Activated CD4-positive, alpha-beta T cell treated with anti-CD3 and anti-CD28 coated beads, Interleukin-2, amount 50 U/mL, for 16 hours (primary cell): ENCODE measurements at regions not wholly inside any gene's neighbourhood (a gene's known extent, or its start where the extent isn't known, plus 50 kb on each side); places are given as distances from the start of the nearest gene placed in this dataset.

Experiments
- DNase-seq: peaks from one replicate; pipeline ENCODE4 v3.0.0-alpha.2; 2020

DNA sequence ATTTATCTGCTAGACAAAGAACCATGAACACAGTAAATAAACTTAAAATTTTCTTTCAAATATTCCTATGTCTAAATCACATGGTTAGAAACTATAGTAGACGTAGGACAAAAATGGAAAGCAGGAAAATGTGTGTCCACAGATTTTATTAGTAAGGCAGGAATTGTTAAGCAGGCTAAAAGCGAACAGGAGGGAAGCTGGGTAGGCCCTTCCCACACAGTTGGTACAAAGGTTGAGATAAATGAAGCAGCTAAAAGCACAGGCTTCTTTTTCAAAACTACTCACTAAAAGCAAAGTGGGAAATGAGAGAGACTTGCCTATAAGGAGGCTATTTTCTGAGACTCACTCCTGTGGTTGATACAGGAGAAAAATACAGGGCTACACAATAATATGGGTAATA, 108.1 kb upstream of the PABPC4L start:
- DNase-seq: no peak

DNA sequence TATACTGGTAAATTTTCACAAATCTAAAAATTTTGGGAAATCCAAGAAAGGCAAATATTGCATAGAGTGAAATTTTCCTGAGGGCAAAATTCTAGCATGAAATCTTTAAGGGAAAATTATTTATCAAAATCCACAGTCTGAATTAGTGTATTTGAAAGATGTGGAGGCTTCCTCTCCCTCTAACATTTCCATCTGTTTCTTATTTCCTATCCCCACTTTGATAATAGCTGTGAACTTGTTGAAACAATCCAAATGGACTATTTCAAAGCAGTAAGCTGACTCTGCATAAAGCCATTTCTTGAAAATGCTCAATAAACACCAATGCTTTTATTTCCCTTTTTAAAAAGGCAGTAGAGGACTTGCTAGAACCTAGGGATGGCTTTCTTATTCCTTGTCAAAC, 107.3 kb upstream of the PABPC4L start:
- no peak for DNase-seq

DNA sequence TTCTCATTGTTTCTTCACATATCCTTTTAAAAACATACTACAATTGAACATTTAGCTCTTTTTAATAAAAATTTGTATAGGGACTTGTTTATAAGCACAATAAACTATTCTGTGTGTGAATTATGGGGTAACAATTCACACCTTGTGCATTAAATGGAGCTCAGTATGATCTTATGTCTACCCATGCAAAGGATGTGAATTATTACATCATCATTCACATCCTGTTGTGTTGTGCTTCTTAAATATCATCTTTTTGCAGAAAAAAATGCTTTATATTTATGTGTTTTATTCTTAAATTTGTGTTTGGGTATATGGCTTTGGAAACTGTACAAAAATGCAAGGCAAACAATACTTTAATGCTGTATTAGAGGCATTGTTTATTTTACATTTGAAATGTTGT, 96.7 kb upstream of the PABPC4L start:
- no peak for DNase-seq

DNA sequence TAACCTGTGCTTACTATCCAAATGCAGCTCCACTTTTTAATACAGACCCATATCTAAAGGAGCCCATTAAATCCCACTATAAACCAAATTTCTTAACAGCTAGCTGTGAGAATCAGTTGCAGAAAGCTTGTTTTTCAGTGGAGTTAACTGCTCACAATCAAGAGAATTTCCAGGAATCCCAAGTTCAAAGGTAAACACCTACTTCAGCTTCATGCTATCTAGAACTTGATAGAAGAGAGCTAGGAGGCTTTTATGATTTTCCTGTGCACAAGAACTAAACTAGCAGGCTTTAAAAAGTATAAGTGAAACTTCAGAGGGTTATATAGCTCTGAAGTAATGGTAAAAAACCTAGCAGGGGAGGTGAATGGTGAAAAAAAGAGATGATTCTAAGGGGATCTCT, 96.2 kb upstream of the PABPC4L start:
- no peak for DNase-seq

DNA sequence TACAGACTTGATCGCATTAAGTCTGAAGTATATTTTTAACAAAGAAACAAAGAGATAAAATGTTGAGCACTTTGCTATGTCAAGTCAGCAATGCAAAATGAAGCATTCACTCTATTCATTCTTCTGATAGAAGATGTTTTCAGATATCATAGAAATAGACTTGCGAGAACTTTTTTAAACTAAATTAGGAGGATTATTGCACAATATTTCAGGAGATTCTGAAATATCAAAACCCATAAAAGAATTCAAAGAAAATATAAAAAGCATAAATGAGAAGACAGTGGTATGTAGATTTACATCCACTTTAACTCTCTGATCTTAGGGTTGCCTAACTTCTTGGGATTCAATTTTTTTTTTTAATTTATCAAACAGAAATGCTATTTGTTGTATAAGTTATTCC, 81.1 kb upstream of the PABPC4L start:
- DNase-seq: no peak

DNA sequence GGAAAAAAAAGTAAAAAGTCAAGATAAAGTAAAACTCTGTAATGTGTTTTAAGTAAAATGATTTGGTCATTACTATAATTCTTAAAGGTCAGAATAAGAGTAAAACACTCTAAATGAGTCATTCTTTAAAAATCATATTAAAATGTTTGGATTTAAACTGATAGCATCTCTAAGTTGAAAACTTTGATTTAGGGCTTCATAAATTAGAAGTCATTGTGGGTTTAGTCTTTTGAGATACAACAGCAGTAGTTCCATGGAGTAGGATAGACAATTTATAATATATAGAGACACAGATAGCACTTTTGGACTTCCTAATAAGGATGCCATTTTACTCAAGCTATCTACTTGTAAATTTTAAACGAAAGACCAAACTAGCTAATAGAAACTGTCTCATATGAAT, 77.1 kb upstream of the PABPC4L start:
- no peak for DNase-seq

DNA sequence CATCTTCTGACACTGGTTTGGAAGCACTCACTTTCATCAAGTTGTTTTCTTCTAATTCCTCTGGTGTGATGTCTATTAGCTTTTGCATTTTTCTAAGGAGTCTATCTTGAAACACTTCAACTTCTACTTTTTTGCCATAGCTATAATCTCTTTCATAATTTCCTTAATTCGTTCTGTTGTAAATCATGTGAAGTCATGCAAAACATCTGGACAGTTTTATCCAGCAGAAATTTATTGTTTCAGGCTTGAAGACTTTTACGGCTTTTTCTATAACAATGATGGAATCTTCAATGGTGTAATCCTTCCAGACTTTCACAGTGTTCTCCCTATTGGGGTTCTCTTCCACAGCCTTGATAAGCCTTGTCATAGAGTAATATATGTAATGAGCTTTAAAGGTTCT, 74.9 kb upstream of the PABPC4L start:
- no peak for DNase-seq

DNA sequence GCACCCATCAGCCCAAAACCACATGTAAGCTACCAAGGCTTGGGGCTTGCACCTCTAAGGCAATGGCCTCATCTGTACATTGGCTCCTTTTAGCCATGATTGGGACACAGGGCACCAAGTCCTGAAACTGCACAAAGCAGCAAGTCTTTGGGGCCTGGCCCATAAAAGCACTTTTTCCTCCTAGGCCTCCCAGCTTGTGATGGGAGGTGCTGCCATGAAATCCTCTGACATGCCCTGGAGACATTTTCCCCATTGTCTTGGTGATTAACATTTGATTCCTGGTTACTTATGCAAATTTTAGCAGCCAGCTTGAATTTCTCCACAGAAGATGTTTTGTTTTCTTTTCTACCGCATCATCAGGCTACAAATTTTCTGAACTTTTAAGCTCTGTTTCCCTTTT, 58.5 kb upstream of the PABPC4L start:
- DNase-seq: no peak
